RWPE2 (cell line): ENCODE measurements at regions not wholly inside any gene's neighbourhood (a gene's known extent, or its start where the extent isn't known, plus 50 kb on each side); places are given as distances from the start of the nearest gene placed in this dataset.

Source experiments
- ATAC-seq: fragments of 200-7000 bp; cut with Tn5 transposase; 3 replicates; pipeline ENCODE4 v1.9.1; 2021; ENCODE audit warnings: low read depth
- DNase-seq: peaks from one replicate; pipeline ENCODE4 v3.0.0-alpha.2; 2020; ENCODE audit warnings: low spot score
- H3K27ac ChIP-seq: fragments of 450-650 bp; 2 replicates; pipeline ENCODE4 v1.5.1; 2017; ENCODE audit warnings: mild to moderate bottlenecking; ENCODE audit not compliant: poor library complexity, severe bottlenecking
- H3K27me3 ChIP-seq: fragments of 250-450 bp; sonication (Bioruptor Pico); 2 replicates; pipeline ENCODE4 v1.5.1; 2021; ENCODE audit warnings: mild to moderate bottlenecking, moderate library complexity; ENCODE audit not compliant: insufficient read depth, poor library complexity, severe bottlenecking
- H3K36me3 ChIP-seq: fragments of 250-450 bp; sonication (Bioruptor Pico); 2 replicates; pipeline ENCODE4 v1.5.1; 2020; ENCODE audit warnings: low read depth, mild to moderate bottlenecking, moderate library complexity
- H3K4me1 ChIP-seq: fragments of 250-450 bp; sonication (Bioruptor Pico); 2 replicates; pipeline ENCODE4 v1.5.1; 2021; ENCODE audit warnings: mild to moderate bottlenecking, moderate library complexity; ENCODE audit not compliant: insufficient read depth, poor library complexity, severe bottlenecking
- H3K4me3 ChIP-seq: fragments of 250-450 bp; sonication (Bioruptor Pico); 2 replicates; pipeline ENCODE4 v1.5.1; 2021; ENCODE audit warnings: mild to moderate bottlenecking, moderate library complexity; ENCODE audit not compliant: severe bottlenecking
- H3K9me3 ChIP-seq: fragments of 250-450 bp; sonication (Bioruptor Pico); 2 replicates; pipeline ENCODE4 v1.5.1; 2021; ENCODE audit warnings: mild to moderate bottlenecking, moderate library complexity; ENCODE audit not compliant: severe bottlenecking
- CTCF ChIP-seq: fragments of 450-650 bp; IDR thresholded peaks from one replicate; pipeline ENCODE4 v1.5.1; 2017; ENCODE audit warnings: mild to moderate bottlenecking, moderate library complexity; ENCODE audit not compliant: poor library complexity, severe bottlenecking

DNA sequence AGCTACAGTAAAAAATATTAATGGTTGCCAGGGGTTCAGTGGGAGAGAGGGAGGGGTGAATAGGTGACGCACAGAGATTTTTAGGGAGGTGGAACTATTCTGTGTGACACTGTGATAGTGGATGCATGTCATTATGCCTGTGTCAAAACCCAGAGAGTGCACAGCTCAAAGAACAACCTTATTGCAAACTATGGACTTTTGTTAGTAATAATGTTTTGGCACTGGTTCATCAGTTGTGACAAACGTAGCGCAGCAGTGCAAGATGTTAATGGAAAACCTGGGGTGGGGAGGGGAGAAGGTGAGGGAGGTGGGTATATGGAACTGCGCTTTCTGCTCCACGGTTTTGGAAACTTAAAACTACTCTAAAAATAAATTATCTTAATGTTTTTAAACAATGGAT is 134.6 kb upstream of the RFC3 start:
- H3K9me3 ChIP-seq = no peaks in the 10 kb centered on the region
- H3K36me3 ChIP-seq = no peaks in the 10 kb centered on the region
- DNase-seq (no peak), ATAC-seq (no peak)
- no peak overlapping the region for H3K27ac ChIP-seq
- no peak overlapping the region for H3K4me3 ChIP-seq
- TF ChIP-seq CTCF = no peak
- no peaks in the 10 kb centered on the region for H3K4me1 ChIP-seq
- no peaks in the 10 kb centered on the region for H3K27me3 ChIP-seq

GRCh38 chr13:33684874-33685273 is 133.1 kb upstream of the RFC3 start:
- TF ChIP-seq CTCF = no peak
- no peak for DNase-seq

GRCh38 chr13:33686772-33687480 is 131.0 kb upstream of the RFC3 start:
- no peak for DNase-seq
- Histone ChIP-seq H3K27ac (no peak overlapping the region), H3K36me3 (no peaks in the 10 kb centered on the region), H3K4me1 (no peaks in the 10 kb centered on the region), H3K27me3 (no peaks in the 10 kb centered on the region), H3K9me3 (peaks cover under 1% of the 10 kb centered on the region), H3K4me3 (no peak overlapping the region)
- no peak for ATAC-seq
- TF ChIP-seq CTCF = no peak

More at GRCh38 chr13:33684874-33685273, 133.1 kb upstream of the RFC3 start:
- Histone ChIP-seq H3K9me3 (no peaks in the 10 kb centered on the region), H3K4me3 (no peak overlapping the region), H3K27ac (no peak overlapping the region), H3K36me3 (no peaks in the 10 kb centered on the region), H3K4me1 (no peaks in the 10 kb centered on the region), H3K27me3 (no peaks in the 10 kb centered on the region)
- ATAC-seq = no peak

DNA sequence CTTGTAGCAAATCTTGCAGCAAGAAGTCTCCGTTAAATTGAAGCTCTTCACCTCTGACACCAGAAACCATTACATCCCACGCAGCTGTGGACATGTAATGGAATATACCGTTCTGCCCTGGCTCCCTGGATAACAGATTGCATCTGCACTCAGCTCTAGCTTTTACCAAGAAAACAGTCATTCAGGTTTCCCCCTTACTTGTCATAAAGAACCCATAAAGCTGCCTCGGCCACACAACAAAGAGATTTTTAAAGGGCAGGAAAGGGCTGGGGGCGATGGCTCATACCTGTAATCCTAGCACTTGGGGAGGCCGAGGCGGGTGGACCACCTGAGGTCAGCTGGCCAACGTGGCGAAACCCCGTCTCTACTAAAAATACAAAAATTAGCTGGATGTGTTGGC is 127.6 kb upstream of the RFC3 start:
- TF ChIP-seq CTCF = no peak
- peaks cover 2% of the 10 kb centered on the region for H3K9me3 ChIP-seq
- no peak for ATAC-seq

DNA sequence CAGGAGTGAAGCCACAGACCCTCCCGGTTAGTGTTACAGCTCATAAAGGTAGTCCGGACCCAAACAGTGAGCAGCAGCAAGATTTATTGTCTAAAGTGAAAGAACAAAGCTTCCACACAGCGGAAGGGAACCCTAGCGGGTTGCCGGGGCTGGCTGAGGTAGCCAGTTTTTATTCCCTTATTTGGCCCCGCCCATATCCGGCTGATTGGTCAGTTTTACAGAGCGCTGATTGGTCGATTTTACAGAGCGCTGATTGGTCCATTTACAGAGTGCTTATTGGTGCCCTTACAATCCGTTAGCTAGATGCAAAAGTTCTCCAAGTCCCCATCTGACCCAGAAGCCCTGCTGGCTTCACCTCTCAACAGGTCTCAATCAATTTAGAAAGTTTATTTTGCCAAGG is 126.0 kb upstream of the RFC3 start:
- no peak for TF ChIP-seq CTCF
- no peak overlapping the region for H3K4me3 ChIP-seq
- H3K4me1 ChIP-seq = peaks cover 14% of the 10 kb centered on the region
- H3K27ac ChIP-seq = no peak overlapping the region
- no peaks in the 10 kb centered on the region for H3K27me3 ChIP-seq
- DNase-seq = no peak
- H3K36me3 ChIP-seq = no peaks in the 10 kb centered on the region
- H3K9me3 ChIP-seq = peaks cover 2% of the 10 kb centered on the region
- ATAC-seq = no peak

More for the DNA sequence above, 127.6 kb upstream of the RFC3 start:
- peaks cover 6% of the 10 kb centered on the region for H3K4me1 ChIP-seq
- no peak for DNase-seq
- H3K27me3 ChIP-seq = no peaks in the 10 kb centered on the region
- H3K36me3 ChIP-seq = no peaks in the 10 kb centered on the region
- no peak overlapping the region for H3K4me3 ChIP-seq
- no peak overlapping the region for H3K27ac ChIP-seq
